HL-60/S4 treated with retinoic acid at 250 ng/mL for 4 days and 3 days (cell line): ENCODE measurements at regions not wholly inside any gene's neighbourhood (a gene's known extent, or its start where the extent isn't known, plus 50 kb on each side); places are given as distances from the start of the nearest gene placed in this dataset.

ENCODE experiments used
- in situ Hi-C: fragments of 300-500 bp; cut with MboI; formaldehyde crosslinking; loops from 2 replicates; pipeline ENCODE4 v1.7.0; 2022; ENCODE audit warnings: low sequenced_read_pairs

DNA sequence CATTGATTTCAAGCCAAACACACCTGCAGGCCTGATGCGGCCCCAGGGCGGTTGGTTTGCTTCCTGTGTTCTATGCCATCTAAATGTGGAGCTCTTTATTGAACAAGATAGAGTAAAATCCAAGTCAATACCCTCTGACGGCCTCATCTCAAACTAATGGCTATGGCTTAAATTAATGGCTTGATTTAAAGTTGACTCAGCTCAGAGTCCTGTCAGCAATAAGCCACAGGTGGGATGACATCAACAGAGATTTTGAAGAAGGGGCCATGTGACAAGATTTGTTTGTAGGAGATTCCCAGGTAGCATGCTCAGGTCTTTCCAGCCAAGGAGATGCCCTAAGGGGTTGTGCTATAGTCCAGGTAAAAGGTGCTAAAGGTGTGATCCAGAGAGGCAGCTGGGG, 66.7 kb upstream of the ZNF32 start:
- in situ Hi-C loops = no loop called here

DNA sequence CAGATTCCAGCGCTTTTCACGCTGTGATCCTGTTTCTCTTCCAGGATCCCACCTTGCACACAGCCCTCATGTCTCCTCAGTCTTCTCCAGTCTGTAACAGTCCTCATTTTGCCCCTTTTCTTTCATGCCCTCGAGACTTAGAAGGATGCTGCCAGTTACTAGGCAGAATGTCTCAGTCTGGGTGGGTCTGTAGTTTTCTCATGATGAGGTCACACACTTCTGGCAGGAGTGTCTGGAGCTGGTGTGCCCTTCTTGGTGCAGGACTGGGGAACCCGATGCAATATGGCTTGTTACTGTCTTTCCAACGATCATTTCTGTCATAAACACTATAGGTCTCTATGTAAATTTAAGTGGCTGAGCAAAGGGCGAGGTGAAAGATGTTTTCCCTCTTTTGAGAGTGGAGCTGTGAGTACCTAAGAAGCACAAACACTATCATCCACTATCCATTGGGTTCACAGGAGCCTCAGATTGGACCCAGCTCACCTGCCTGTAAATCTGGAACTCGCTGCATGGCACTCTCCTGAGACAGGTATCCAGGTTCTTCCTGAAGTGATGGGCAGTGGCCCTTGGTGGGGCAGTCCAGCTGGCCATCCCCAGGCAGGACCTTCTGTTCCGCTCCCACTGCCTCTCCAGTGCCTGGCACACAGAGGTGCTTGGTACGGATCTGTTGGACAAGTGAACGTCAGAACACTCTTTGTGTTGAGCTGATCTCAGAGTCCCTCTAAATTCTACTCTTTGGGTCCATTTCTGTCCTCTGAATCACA, 64.3 kb upstream of the ZNF32 start:
- in situ Hi-C loops = no loop called here

DNA sequence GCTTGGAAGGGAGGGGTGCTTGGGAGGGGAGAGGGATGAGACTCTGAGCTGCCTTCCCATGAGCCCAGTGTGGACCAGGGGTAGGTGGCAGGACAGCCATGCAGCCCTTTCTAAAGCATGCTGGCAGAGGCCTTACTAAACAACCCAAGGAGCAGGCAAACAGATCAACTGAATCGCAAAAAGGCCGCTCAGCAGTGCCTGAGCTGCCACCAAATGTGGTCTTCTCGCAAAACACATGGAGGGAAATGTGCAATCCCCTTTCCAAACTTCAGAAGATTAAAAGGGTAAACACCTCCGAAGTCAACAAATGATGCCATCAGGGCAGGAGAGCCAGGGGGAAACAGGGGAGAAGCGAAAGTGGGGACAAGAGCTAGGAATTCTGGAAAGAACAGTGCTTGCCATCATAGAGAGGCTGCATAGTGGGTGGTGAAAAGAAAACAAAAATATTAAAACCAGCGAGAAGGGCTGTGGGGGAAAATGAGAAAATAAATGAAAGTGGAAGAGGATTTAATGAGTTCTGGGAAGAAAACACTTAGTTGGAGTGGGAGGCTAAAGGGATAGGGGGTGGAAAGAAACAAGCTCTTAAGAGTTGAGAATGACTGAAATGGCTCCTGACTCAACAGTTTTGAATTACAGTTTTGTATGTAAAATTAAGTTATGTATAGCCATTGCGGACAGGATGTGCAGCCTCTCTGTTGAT, 62.2 kb upstream of the ZNF32 start:
- in situ Hi-C loops = no loop called here

DNA sequence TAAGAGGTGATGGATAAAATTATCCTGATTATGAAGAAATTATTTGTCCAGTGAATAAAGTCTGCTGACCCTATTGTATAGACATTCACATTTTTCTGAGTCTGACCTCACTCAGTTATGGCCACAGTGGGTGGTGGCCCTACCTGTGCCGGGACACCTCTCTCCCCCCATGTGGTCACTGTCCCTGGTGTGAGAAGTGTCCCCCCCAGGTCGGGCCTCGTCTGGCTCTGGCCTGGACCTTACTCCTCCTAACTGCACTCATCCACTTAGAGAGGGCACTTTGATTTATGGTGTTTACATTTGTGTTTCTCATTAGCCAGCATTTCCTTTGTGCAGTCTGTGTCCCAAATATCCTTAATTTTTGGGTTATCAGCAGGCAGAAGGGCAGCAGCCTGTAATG, 59.6 kb upstream of the ZNF32 start:
- in situ Hi-C loops = no loop called here

DNA sequence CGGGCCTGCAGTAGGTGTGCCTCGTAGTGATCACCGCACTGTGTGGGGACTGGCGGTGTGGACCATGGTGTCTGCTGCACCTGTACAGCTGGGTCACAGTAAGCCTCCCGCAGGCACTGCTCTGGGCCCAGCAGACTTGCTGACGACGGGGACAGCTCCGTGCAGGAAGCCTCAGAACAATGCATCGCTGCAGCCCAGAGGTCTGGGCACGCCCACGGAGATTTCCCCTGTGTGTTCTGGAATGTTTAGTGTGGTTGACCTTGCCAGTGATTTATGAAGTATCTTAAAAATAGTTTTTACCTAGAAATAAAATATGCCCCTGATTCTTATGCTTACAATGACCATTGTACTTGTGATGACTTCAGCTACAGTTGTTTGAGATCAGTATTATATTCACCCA, 59.1 kb upstream of the ZNF32 start:
- in situ Hi-C loops = no loop called here

DNA sequence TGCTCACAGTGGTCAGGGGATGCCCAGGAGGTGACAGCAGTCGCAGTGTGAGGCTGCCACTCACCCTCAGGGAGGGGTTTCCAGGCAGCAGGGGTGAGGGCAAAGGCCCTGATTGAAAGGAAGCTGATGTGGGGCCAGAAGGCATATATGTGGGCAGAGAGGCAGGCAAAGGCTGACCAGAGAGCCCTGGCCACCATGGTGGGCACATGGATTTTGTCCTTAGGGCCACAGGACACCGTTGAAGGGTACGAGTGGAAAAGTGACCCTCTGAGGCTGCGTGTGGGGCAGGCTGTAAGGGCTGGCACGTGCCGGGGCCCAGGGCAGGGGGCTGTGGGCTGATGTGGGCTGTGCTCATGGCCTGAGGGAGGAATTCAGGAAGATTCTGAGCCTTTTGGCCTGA, 57.5 kb upstream of the ZNF32 start:
- in situ Hi-C loops = no loop called here

DNA sequence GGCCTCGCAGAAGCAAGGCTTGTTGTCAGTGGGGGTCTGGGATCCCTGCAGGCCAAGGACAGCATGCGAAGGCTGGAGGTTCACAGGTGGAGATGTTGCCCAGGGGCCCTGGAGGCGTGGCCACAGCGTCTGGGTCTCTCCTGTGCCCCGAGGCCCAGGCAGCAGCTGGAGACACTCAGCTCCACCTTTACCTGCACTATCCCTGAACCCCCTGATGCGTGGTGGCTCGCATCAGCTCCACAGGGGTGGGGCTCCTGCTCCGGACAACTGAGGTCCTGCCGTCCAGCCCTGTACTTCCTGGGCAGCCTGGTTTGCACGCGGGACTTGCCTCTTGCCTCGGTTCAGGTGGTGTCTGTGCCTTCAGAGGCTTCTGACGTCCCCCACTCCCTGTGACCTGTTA, 54.6 kb upstream of the ZNF32 start:
- in situ Hi-C loops = no loop called here

DNA sequence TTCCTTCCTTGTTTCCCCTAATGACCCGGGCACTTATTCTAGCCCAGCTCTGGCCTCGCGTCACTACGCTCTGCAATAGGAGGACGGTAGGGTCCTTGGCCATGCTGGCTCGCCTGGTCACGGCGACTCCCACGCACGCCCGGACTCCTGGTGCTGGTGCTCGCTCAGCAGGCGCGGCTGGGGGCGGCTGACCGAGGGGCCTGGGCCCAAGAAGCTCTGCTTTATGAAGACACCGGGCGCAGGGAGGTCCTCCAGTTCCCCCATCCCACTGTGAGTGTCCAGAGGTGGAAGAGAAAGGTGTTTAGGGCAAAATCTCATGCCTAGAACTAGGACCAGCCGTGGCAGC, 54.2 kb upstream of the ZNF32 start:
- in situ Hi-C loops = no loop called here

DNA sequence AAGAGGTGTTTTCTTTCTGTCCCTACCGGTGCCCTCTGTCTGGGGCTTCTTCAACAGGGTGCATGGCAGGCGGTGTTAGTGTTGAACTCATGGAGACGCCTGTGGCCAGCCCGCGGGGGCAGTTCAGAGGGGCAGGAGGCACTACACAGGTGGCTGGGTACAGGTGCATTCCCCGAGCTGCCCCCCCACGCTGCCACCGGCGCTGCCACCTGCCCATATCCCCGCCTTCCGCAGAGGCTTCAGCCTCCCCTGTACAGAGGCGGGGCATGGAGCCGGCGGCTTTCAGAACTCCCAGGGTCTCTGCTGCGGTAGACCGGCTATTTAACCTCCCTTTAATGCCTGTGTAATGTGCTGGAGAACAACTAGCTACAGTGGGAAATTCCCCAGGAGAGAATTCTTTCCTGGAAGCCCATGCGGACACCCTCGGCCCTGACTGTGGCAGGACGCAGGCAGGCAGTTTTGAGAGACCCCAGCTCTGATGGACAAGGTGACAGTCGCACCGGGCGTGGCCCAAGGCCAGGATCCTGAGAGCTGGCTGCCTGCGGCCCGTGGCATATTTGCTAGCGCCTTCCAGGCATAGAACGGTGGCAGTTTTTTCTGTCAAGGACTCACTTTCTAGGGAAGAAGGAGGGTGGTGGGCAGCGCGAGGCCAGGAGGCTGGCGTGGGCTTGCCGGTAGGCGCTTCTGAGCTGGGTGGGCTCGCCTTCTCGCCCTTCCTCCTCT, 53.7 kb upstream of the ZNF32 start:
- in situ Hi-C loops = no loop called here

DNA sequence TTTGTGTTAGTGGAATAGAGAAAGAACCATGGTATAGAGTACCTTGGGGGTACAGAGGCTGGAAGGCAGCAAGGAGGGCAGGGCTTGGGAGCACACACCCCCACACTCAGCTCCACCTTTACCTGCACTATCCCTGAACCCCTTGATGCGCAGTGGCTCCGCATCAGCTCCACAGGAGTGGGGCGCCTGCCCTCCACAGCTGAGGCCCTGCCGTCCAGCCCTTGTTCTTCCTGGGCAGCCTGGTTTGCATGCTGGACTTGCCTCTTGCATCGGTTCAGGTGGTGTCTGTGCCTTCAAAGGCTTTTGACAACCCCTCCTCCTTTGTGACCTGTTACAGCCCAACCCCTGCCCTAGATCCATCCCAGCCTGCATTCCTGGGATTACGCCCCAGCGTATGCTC, 52.6 kb upstream of the ZNF32 start:
- in situ Hi-C loops = no loop called here

DNA sequence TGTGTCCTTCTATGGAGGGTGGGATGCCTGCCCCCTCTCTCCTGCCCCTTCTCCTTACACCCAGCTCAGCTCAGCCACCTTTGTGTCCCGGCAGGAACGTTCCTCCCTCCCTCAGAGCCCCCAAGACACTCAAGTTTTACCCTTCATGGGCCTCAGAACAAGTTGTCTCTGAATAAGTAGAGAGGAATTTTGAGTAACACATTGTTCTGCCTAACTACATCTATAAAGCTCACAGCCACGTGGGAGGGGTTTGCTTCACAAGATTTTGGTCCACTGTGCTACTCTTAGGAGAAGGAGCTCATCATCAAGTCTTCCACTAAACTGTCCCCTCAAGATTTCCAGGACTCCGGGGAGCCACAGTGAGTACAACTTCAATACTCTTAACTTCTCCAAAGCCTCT, 51.6 kb upstream of the ZNF32 start:
- in situ Hi-C loops = no loop called here

DNA sequence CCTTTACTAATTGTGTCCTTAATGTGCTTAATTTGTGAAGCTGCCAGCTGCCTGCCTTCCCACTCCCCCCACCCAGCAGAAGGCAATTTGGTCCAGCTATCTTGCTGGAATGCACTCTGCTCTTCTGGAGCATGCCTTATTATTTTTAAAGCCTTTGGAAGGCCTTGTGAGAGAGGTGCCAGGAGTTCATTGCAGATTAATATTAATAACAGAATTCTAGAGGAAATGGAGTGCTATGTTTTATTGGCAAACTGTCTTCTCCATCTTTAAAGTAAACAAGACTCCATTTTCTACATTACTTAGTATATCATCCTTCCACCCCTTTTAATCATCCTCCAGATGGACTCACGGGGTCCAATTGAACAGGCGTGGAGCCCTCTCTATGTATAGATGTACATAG, 50.8 kb upstream of the ZNF32 start:
- in situ Hi-C loops = loop anchor here (25.0 kb wide), 1 partner anchor 1163 kb away; no protein-coding TSS in a partner anchor
